ENCODE measurements at regions not wholly inside any gene's neighbourhood (a gene's known extent, or its start where the extent isn't known, plus 50 kb on each side); places are given as distances from the start of the nearest gene placed in this dataset.

GRCh38 chr16:60922920-60923319 is 1113.3 kb downstream of the CDH8 start:
- TF ChIP-seq, protein P1, sequence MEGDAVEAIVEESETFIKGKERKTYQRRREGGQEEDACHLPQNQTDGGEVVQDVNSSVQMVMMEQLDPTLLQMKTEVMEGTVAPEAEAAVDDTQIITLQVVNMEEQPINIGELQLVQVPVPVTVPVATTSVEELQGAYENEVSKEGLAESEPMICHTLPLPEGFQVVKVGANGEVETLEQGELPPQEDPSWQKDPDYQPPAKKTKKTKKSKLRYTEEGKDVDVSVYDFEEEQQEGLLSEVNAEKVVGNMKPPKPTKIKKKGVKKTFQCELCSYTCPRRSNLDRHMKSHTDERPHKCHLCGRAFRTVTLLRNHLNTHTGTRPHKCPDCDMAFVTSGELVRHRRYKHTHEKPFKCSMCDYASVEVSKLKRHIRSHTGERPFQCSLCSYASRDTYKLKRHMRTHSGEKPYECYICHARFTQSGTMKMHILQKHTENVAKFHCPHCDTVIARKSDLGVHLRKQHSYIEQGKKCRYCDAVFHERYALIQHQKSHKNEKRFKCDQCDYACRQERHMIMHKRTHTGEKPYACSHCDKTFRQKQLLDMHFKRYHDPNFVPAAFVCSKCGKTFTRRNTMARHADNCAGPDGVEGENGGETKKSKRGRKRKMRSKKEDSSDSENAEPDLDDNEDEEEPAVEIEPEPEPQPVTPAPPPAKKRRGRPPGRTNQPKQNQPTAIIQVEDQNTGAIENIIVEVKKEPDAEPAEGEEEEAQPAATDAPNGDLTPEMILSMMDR (conservative IDR thresholded peaks at IDR 0.05; ENCODE audit: low read depth, low read length): no peak
- TF ChIP-seq EZH2phosphoT487 (IDR thresholded peaks at IDR 0.05; ENCODE audit: borderline replicate concordance, low read length) (no peak), EZH2 (IDR thresholded peaks at IDR 0.05; ENCODE audit: low read length, unreplicated experiment) (no peak)

Measured in PC-3 (cell line).